A673 (cell line): ENCODE measurements at regions not wholly inside any gene's neighbourhood (a gene's known extent, or its start where the extent isn't known, plus 50 kb on each side); places are given as distances from the start of the nearest gene placed in this dataset.

ENCODE experiments used
- BruUV-seq: library from RNA; stranded (reverse); fragments of 400-500 nt; replicated peaks from 2 replicates; lab custom pipeline; 2021; lab: Mats Ljungman, UMichigan
- CTCF ChIA-PET: fragments of 300-600 bp; sonication (Branson Sonifier 250); formaldehyde crosslinking; loops from one replicate; lab custom pipeline; 2022; ENCODE audit warnings: antibody characterized with exemption; lab: Charles Lee
- POLR2A ChIA-PET: fragments of 300-600 bp; sonication (Branson Sonifier 250); formaldehyde crosslinking; loops from one replicate; lab custom pipeline; 2022; ENCODE audit warnings: antibody characterized with exemption; ENCODE audit not compliant: low non-redundant PET; lab: Charles Lee
- DNase-seq: peaks from one replicate; pipeline ENCODE4 v3.0.0-alpha.2; 2015; ENCODE audit warnings: low spot score
- H3K27ac ChIP-seq: fragments of 200-600 bp; sonication (generic); 2 replicates; pipeline ENCODE4 v1.5.1; 2016; ENCODE audit warnings: mixed run types, low read depth, mild to moderate bottlenecking, mixed read lengths, antibody characterized with exemption, low read length; ENCODE audit not compliant: poor library complexity, severe bottlenecking
- H3K27me3 ChIP-seq: fragments of 200-600 bp; sonication (generic); replicated peaks from 2 replicates; pipeline ENCODE4 v1.6.1; 2017; ENCODE audit warnings: mixed run types, low read depth, mild to moderate bottlenecking, mixed read lengths, antibody characterized with exemption, low read length; ENCODE audit not compliant: insufficient read depth, poor library complexity
- H3K36me3 ChIP-seq: fragments of 200-600 bp; sonication (generic); 2 replicates; pipeline ENCODE4 v1.6.1; 2016; ENCODE audit warnings: mixed run types, mild to moderate bottlenecking, mixed read lengths, antibody characterized with exemption, low read length; ENCODE audit not compliant: insufficient read depth, poor library complexity, severe bottlenecking
- H3K4me1 ChIP-seq: fragments of 200-600 bp; sonication (generic); 2 replicates; pipeline ENCODE4 v1.6.1; 2017; ENCODE audit warnings: mixed run types, mild to moderate bottlenecking, mixed read lengths, antibody characterized with exemption, low read length; ENCODE audit not compliant: insufficient read depth, poor library complexity, severe bottlenecking
- H3K4me3 ChIP-seq: fragments of 200-600 bp; sonication (generic); 2 replicates; pipeline ENCODE4 v1.5.1; 2016; ENCODE audit warnings: low read depth, mixed run types, mild to moderate bottlenecking, mixed read lengths, low read length; ENCODE audit not compliant: poor library complexity, severe bottlenecking
- H3K9me3 ChIP-seq: fragments of 200-600 bp; sonication (generic); 2 replicates; pipeline ENCODE4 v1.6.1; 2016; ENCODE audit warnings: mixed run types, low read depth, mild to moderate bottlenecking, mixed read lengths, antibody characterized with exemption, low read length; ENCODE audit not compliant: poor library complexity, severe bottlenecking
- EZH2 ChIP-seq: fragments of 200-600 bp; sonication (generic); IDR thresholded peaks from 2 replicates; pipeline ENCODE4 v1.6.1; 2017; ENCODE audit warnings: borderline replicate concordance, low read depth, mild to moderate bottlenecking, mixed read lengths, antibody characterized with exemption, low read length; ENCODE audit not compliant: poor library complexity, severe bottlenecking
- intact Hi-C: fragments of 100-400 bp; cut with micrococcal nuclease; formaldehyde crosslinking; loops from one replicate; pipeline ENCODE4 v1.10.0; 2022; ENCODE audit not compliant: unreplicated experiment
- TF ChIP-seq, protein P1 (sequence below): fragments of 300-800, 200-600 bp; sonication (generic); conservative IDR thresholded peaks from 2 replicates; pipeline ENCODE4 v1.5.1; 2017; ENCODE audit warnings: low read depth, mild to moderate bottlenecking, antibody characterized with exemption, low read length, moderate library complexity, mixed read lengths

DNA sequence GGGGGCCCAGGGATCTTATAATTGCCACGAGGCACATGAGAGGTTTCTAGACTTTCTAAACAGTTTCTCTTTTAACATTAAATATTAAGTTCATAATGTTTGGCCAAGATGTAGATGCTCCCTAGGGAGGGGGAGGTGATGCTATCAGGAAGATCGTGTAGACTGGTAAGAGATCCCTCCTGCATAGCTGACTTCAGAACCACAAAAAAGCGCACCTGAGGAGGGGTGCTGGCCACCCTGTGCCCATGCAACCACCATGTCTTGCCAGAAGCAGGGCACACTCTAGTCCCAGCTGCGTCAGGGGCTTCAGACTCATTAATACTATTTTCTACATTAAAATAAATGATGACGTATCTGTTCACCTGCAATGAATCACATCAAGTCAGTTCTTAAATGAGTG is 103.4 kb upstream of the SLC35G4 start:
- POLR2A ChIA-PET, result no interaction called here
- Histone ChIP-seq H3K36me3 (no peaks in the 10 kb centered on the region), H3K4me1 (no peaks in the 10 kb centered on the region), H3K9me3 (no peaks in the 10 kb centered on the region), H3K27ac (no peak overlapping the region), H3K4me3 (no peak overlapping the region), H3K27me3 (peaks cover 6% of the 10 kb centered on the region)
- no TSS peak for BruUV-seq
- DNase-seq, result no peak
- intact Hi-C loops, result no loop called here
- CTCF ChIA-PET, result no interaction called here
- TF ChIP-seq, protein P1, sequence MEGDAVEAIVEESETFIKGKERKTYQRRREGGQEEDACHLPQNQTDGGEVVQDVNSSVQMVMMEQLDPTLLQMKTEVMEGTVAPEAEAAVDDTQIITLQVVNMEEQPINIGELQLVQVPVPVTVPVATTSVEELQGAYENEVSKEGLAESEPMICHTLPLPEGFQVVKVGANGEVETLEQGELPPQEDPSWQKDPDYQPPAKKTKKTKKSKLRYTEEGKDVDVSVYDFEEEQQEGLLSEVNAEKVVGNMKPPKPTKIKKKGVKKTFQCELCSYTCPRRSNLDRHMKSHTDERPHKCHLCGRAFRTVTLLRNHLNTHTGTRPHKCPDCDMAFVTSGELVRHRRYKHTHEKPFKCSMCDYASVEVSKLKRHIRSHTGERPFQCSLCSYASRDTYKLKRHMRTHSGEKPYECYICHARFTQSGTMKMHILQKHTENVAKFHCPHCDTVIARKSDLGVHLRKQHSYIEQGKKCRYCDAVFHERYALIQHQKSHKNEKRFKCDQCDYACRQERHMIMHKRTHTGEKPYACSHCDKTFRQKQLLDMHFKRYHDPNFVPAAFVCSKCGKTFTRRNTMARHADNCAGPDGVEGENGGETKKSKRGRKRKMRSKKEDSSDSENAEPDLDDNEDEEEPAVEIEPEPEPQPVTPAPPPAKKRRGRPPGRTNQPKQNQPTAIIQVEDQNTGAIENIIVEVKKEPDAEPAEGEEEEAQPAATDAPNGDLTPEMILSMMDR, result no peak
- TF ChIP-seq EZH2, result no peak

DNA sequence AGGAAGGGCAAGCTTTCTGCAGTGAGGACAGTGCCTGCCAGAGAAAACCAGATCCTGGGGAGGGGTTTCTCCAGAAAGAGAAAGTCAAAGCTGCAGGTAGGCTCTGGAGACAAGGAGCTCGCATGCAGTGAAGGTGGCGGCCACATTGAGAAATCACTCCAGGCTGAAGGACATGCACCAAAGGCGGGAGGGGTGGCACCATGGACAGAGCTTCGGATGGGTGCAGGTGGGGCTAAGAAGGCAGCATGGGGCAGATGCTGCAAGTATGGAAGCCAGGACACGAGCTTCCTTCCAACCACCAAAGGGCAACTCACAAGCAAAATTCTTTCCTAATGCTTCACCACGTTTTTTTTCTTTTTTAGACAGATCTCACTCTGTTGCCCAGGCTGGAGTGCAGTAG is 104.4 kb upstream of the SLC35G4 start:
- Histone ChIP-seq H3K27ac (no peak overlapping the region), H3K36me3 (no peaks in the 10 kb centered on the region), H3K4me3 (no peak overlapping the region), H3K27me3 (peaks cover 9% of the 10 kb centered on the region), H3K4me1 (no peaks in the 10 kb centered on the region), H3K9me3 (no peaks in the 10 kb centered on the region)
- no peak for DNase-seq
- TF ChIP-seq EZH2, result no peak
- BruUV-seq, result no TSS peak
- ChIA-PET CTCF (no interaction called here), POLR2A (no interaction called here)
- intact Hi-C loops, result no loop called here

DNA sequence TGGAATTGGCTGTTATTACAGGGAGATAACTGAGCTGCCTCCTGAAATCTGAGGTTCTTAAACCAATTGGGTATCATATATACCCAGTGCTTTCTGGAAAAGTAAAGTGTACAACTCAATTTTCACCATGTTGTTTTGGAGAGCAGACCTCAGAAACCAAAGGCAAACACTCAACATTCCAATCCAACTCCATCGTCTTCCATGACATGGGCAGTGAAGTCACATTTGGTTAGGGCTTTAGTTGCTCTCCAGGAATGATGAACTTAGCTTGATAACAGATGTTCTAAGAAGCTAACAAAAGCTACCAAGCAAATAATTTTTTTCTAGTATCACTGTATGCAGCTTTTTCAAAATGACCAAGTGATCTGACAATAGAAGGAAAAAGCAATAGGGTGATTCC is 107.0 kb upstream of the SLC35G4 start:
- Histone ChIP-seq H3K4me1 (no peaks in the 10 kb centered on the region), H3K4me3 (no peak overlapping the region), H3K36me3 (no peaks in the 10 kb centered on the region), H3K9me3 (no peaks in the 10 kb centered on the region), H3K27me3 (peaks cover 9% of the 10 kb centered on the region), H3K27ac (no peak overlapping the region)
- intact Hi-C loops, result no loop called here
- ChIA-PET CTCF (no interaction called here), POLR2A (no interaction called here)
- DNase-seq, result no peak
- BruUV-seq, result no TSS peak
- no peak for TF ChIP-seq EZH2
- TF ChIP-seq, protein P1, result no peak

DNA sequence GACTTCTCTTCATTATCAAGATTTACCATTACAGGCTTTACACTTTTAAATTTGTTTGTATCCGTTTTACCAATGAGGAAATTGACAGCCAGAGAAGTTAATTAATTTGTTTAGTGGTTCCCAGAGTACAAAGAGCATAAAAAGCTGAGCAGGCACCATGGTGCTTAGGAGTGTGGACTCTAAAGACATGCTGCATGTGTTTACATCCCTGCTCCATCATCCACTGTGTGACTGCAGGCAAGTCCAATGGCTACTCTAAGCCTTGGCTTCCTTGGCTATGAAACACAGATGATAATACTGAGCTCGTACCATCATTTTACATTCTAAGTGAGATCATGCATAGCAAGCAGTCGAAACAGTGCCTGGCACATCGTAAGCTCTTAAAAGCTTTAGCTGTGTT is 108.0 kb upstream of the SLC35G4 start:
- Histone ChIP-seq H3K36me3 (no peaks in the 10 kb centered on the region), H3K27me3 (peaks cover 9% of the 10 kb centered on the region), H3K4me3 (no peak overlapping the region), H3K9me3 (no peaks in the 10 kb centered on the region), H3K4me1 (no peaks in the 10 kb centered on the region), H3K27ac (no peak overlapping the region)
- intact Hi-C loops, result no loop called here
- no peak for TF ChIP-seq EZH2
- TF ChIP-seq, protein P1, result no peak
- no TSS peak for BruUV-seq
- POLR2A ChIA-PET, result no interaction called here
- no peak for DNase-seq
- CTCF ChIA-PET, result no interaction called here
